Lower leg skin (tissue), 3 donors: ENCODE measurements at regions not wholly inside any gene's neighbourhood (a gene's known extent, or its start where the extent isn't known, plus 50 kb on each side); places are given as distances from the start of the nearest gene placed in this dataset.

ENCODE experiments used
- CTCF ChIP-seq, 3 donors: fragments of 450-650 bp; IDR thresholded peaks; one replicate each; pipeline ENCODE4 v1.5.1; 2016; ENCODE audit warnings: antibody characterized with exemption in 3 of 3, mild to moderate bottlenecking in 3 of 3, moderate library complexity in 2 of 3
- POLR2A ChIP-seq, 2 donors: fragments of 450-650 bp; IDR thresholded peaks; one replicate each; pipeline ENCODE4 v1.6.1; 2016 to 2017; ENCODE audit warnings: antibody characterized with exemption in 2 of 2, mild to moderate bottlenecking in 1 of 2, moderate library complexity in 1 of 2

GRCh38 chr10:124251317-124252065 is 158.1 kb upstream of the CHST15 start:
- TF ChIP-seq CTCF (IDR thresholded peaks at IDR 0.05) (no peak), POLR2A (IDR thresholded peaks at IDR 0.05) (no peak)
